HG03432 (cell line): ENCODE measurements at regions not wholly inside any gene's neighbourhood (a gene's known extent, or its start where the extent isn't known, plus 50 kb on each side); places are given as distances from the start of the nearest gene placed in this dataset.

ENCODE experiments used
- ATAC-seq: cut with Tn5 transposase; IDR thresholded peaks from one replicate; pipeline ENCODE4 v1.9.1; 2021; ENCODE audit warnings: mild to moderate bottlenecking, moderate library complexity; ENCODE audit not compliant: unreplicated experiment

GRCh38 chr13:76380446-76381065, 505.6 kb downstream of the KCTD12 start:
- ATAC-seq, result no peak

DNA sequence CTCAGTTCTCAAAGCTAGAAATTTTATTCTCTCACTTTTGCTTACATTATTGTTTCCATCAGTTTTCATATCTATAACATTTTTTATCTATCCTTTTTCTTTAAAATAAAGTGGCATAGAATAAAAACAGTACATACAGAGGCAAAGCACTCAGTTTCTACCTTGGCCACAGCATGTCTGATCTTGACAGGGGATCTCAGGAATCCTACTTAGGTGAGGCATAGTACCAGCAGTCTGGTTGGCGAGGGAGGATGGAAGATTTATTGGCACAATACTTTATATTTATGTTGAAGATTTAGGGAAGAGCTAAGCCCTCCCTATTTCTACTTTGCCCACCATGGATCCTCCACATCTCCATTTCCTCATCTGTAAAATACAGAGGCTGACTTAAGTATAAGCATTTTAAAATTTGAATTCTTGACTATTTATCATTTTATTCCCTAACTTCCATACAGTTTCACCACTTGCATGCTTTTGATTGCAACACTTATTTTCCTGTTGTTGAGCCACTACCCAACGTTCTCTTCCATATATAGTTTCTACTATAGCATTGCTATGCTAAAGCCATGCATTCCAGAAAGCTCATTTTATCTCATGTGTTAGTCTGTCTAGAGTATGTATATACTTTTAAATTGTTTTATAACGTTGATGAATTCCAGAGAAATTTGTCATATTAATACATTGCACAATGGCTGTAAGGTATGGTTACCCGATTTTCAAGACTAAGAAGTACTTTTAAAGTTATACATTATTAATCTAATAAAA, 506.7 kb downstream of the KCTD12 start:
- no peak for ATAC-seq

GRCh38 chr13:76378767-76379166, 507.4 kb downstream of the KCTD12 start:
- peak; percentile 44 for ATAC-seq

- no peak for ATAC-seq
Measured at GRCh38 chr13:76363682-76364289, 522.4 kb downstream of the KCTD12 start.

- ATAC-seq, result no peak
Measured at GRCh38 chr13:76361868-76362267, 524.3 kb downstream of the KCTD12 start.

GRCh38 chr13:76351541-76352229, 534.5 kb downstream of the KCTD12 start:
- no peak for ATAC-seq

GRCh38 chr13:76350399-76350798, 535.8 kb downstream of the KCTD12 start:
- no peak for ATAC-seq

GRCh38 chr13:76349700-76350099, 536.5 kb downstream of the KCTD12 start:
- ATAC-seq, result no peak

GRCh38 chr13:76339649-76340048, 546.6 kb downstream of the KCTD12 start:
- ATAC-seq, result peak; percentile 43

- ATAC-seq, result no peak
Measured at GRCh38 chr13:76338003-76338402, 548.2 kb downstream of the KCTD12 start.

- ATAC-seq, result no peak
Measured at GRCh38 chr13:76336889-76337844, 549.0 kb downstream of the KCTD12 start.

- ATAC-seq, result no peak
Measured at GRCh38 chr13:76335463-76335862, 550.7 kb downstream of the KCTD12 start.

GRCh38 chr13:76331943-76332712, 554.1 kb downstream of the KCTD12 start:
- ATAC-seq, result no peak

DNA sequence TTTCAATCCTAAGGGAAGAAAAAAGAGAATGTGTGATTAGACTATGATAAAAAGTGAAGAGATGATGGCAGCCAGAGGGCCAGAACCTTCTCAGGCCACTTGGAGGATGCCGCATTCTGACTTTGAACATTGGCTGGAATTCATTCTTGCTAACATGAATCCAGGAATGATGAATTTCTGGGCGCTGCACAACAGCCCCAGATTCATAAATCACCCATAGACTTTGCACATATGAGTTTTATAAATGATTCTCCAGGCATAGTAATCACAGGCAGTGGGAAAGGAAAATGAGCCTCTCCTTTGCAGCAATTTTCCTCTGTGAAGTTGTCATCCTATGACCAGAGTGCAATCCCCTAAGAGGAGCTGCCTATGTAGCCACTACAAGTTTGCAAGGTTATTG, 555.4 kb downstream of the KCTD12 start:
- no peak for ATAC-seq

GRCh38 chr13:76329866-76330580, 556.2 kb downstream of the KCTD12 start:
- no peak for ATAC-seq

GRCh38 chr13:76329004-76329403, 557.2 kb downstream of the KCTD12 start:
- ATAC-seq, result no peak

- ATAC-seq, result no peak
Measured at GRCh38 chr13:76326343-76326742, 559.9 kb downstream of the KCTD12 start.

DNA sequence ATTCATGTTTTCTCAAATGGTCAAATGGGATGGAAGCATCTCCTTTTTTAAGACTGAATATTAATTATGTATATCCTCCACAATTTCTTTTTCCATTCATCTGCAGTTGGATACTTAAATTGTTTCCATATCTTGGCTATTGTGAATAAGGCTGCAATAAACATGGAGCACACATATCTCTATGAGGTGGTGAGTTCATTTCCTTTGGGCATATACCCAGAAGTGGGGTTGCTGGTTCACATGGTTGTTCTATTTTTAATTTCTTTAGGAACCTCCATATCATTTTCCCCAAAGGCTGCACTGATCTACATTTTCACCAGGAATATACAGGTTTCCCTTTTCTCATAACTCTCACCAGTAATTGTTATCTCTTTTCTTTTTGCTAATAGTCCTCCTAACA, 566.3 kb downstream of the KCTD12 start:
- no peak for ATAC-seq

GRCh38 chr13:76316998-76317527, 569.1 kb downstream of the KCTD12 start:
- ATAC-seq, result no peak
